Activated CD4-positive, alpha-beta T cell treated with anti-CD3 and anti-CD28 coated beads, Interleukin-2, amount 50 U/mL, for 1 hour (primary cell): ENCODE measurements at regions not wholly inside any gene's neighbourhood (a gene's known extent, or its start where the extent isn't known, plus 50 kb on each side); places are given as distances from the start of the nearest gene placed in this dataset.
A peak's percentile ranks its signal among the peaks of the same experiment; 100 is the strongest.
"Not testable (repeated sequence)": the region's sequence is repeated elsewhere in the genome, so short reads cannot be mapped to it uniquely, and the experiment has no call there.

ENCODE experiments used
- DNase-seq: peaks from one replicate; pipeline ENCODE4 v3.0.0-alpha.2; 2020

GRCh38 chr1:121006826-121007225, 117.3 kb downstream of the PPIAL4A start:
- DNase-seq, result not testable (repeated sequence)

- not testable (repeated sequence) for DNase-seq
These were observed 118.2 kb downstream of the PPIAL4A start for GRCh38 chr1:121007755-121008154.

- peak; percentile 3 for DNase-seq
These were observed 119.1 kb downstream of the PPIAL4A start for GRCh38 chr1:121008512-121009215.

GRCh38 chr1:121009216-121010057, 119.9 kb downstream of the PPIAL4A start:
- DNase-seq, result peak; percentile 39

GRCh38 chr1:121010141-121010540, 120.6 kb downstream of the PPIAL4A start:
- DNase-seq, result not testable (repeated sequence)

- DNase-seq, result not testable (repeated sequence)
These were observed 123.6 kb downstream of the PPIAL4A start for GRCh38 chr1:121013181-121013580.

- peak; percentile 13 for DNase-seq
These were observed 126.8 kb downstream of the PPIAL4A start for GRCh38 chr1:121016182-121017028.

GRCh38 chr1:121019715-121020349, 130.3 kb downstream of the PPIAL4A start:
- not testable (repeated sequence) for DNase-seq

GRCh38 chr1:121020350-121021236, 131.0 kb downstream of the PPIAL4A start:
- peak; percentile 48 for DNase-seq

- not testable (repeated sequence) for DNase-seq
These were observed 132.1 kb downstream of the PPIAL4A start for GRCh38 chr1:121021716-121022115.

GRCh38 chr1:121032878-121033494, 143.4 kb downstream of the PPIAL4A start:
- DNase-seq, result not testable (repeated sequence)

- not testable (repeated sequence) for DNase-seq
These were observed 147.2 kb downstream of the PPIAL4A start for GRCh38 chr1:121036792-121037191.

- DNase-seq, result not testable (repeated sequence)
These were observed 143.2 kb downstream of the FAM72B start for GRCh38 chr1:121040974-121041373.

- not testable (repeated sequence) for DNase-seq
These were observed 142.6 kb downstream of the FAM72B start for GRCh38 chr1:121041497-121041896.

- not testable (repeated sequence) for DNase-seq
These were observed 141.3 kb downstream of the FAM72B start for GRCh38 chr1:121042882-121043281.

- not testable (repeated sequence) for DNase-seq
These were observed 135.8 kb downstream of the FAM72B start for GRCh38 chr1:121048293-121048752.

- DNase-seq, result not testable (repeated sequence)
These were observed 135.2 kb downstream of the FAM72B start for GRCh38 chr1:121048769-121049443.

- not testable (repeated sequence) for DNase-seq
These were observed 134.0 kb downstream of the FAM72B start for GRCh38 chr1:121050097-121050496.

GRCh38 chr1:121051161-121051790, 132.9 kb downstream of the FAM72B start:
- DNase-seq, result not testable (repeated sequence)
